ENCODE measurements at regions not wholly inside any gene's neighbourhood (a gene's known extent, or its start where the extent isn't known, plus 50 kb on each side); places are given as distances from the start of the nearest gene placed in this dataset.

DNA sequence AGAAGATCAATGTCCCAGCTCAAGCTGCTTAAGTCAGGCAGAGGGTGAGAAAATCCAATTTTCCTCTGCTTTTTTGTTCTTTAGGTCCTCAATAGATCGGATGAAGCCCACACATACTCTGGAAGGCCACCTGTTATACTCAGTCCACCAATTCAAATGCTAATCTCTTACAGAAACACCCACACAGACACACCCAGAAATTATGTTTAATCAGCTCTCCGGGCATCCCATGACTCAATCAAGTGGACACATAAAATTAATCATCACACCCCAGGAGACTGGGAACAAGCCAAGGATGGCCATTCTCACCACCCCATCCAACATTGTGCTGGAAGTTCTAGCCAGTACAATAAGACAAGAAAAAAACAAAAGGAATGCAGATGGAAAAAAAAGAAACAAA, 67.8 kb upstream of the SLC24A5 start:
- intact Hi-C loops (cut with micrococcal nuclease) = no loop called here
- TF ChIP-seq, protein P1, sequence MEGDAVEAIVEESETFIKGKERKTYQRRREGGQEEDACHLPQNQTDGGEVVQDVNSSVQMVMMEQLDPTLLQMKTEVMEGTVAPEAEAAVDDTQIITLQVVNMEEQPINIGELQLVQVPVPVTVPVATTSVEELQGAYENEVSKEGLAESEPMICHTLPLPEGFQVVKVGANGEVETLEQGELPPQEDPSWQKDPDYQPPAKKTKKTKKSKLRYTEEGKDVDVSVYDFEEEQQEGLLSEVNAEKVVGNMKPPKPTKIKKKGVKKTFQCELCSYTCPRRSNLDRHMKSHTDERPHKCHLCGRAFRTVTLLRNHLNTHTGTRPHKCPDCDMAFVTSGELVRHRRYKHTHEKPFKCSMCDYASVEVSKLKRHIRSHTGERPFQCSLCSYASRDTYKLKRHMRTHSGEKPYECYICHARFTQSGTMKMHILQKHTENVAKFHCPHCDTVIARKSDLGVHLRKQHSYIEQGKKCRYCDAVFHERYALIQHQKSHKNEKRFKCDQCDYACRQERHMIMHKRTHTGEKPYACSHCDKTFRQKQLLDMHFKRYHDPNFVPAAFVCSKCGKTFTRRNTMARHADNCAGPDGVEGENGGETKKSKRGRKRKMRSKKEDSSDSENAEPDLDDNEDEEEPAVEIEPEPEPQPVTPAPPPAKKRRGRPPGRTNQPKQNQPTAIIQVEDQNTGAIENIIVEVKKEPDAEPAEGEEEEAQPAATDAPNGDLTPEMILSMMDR (IDR thresholded peaks at IDR 0.05; ENCODE audit: unreplicated experiment) = no peak
- peaks cover 12% of the 10 kb centered on the region for H3K9me3 Mint-ChIP-seq (ENCODE audit: unreplicated experiment)
- no peaks in the 10 kb centered on the region for H3K27me3 Mint-ChIP-seq (ENCODE audit: insufficient read depth, unreplicated experiment)
- peaks cover 5% of the 10 kb centered on the region for H3K4me1 Mint-ChIP-seq (ENCODE audit: insufficient read depth, unreplicated experiment)
- H3K4me3 Mint-ChIP-seq (ENCODE audit: unreplicated experiment) = no peak overlapping the region
- CTCF ChIA-PET = interaction anchor here (0.6 to 1.0 kb wide), 2 partner anchors 10 to 239 kb away, joined by 3 read pairs; no protein-coding TSS in a partner anchor
- H3K27ac Mint-ChIP-seq (ENCODE audit: low read depth, unreplicated experiment) = peak overlapping the region; percentile 23
- POLR2A ChIA-PET = interaction anchor here (0.7 kb wide), 1 partner anchor 64 kb away, joined by 3 read pairs; no protein-coding TSS in a partner anchor
- H3K36me3 Mint-ChIP-seq (ENCODE audit: insufficient read depth, unreplicated experiment) = no peaks in the 10 kb centered on the region
- DNase-seq (ENCODE audit: unreplicated experiment) = peak; percentile 69
- BruUV-seq (replicated peaks) = no TSS peak

DNA sequence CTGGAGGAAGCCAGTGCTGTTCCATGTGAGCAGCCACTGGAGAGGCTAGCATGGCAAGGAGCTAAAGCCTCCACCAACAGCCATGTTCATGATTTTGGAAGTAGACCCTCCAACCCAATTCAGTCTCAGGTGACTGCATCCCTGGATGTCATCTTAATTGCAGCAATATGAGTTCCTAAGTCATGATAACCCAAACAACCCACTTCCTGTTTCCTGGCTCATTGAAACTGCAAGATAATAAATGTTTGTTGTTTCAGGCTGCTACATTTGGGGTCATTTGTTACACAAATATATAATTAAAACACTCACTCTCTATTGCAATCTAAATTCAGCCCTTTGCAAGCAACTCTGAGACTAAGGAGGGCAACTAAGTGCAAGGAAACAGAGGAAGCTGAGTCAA, 62.4 kb upstream of the SLC24A5 start:
- H3K4me3 Mint-ChIP-seq (ENCODE audit: unreplicated experiment) = no peak overlapping the region
- POLR2A ChIA-PET = no interaction called here
- H3K4me1 Mint-ChIP-seq (ENCODE audit: insufficient read depth, unreplicated experiment) = no peaks in the 10 kb centered on the region
- intact Hi-C loops (cut with micrococcal nuclease) = no loop called here
- no peak for DNase-seq (ENCODE audit: unreplicated experiment)
- H3K36me3 Mint-ChIP-seq (ENCODE audit: insufficient read depth, unreplicated experiment) = no peaks in the 10 kb centered on the region
- H3K27ac Mint-ChIP-seq (ENCODE audit: low read depth, unreplicated experiment) = no peak overlapping the region
- TF ChIP-seq, protein P1 (IDR thresholded peaks at IDR 0.05; ENCODE audit: unreplicated experiment) = no peak
- H3K9me3 Mint-ChIP-seq (ENCODE audit: unreplicated experiment) = peaks cover 5% of the 10 kb centered on the region
- no peaks in the 10 kb centered on the region for H3K27me3 Mint-ChIP-seq (ENCODE audit: insufficient read depth, unreplicated experiment)
- no TSS peak for BruUV-seq (replicated peaks)
- CTCF ChIA-PET = interaction anchor here (0.7 kb wide), 1 partner anchor 43 kb away, joined by 3 read pairs; no protein-coding TSS in a partner anchor

DNA sequence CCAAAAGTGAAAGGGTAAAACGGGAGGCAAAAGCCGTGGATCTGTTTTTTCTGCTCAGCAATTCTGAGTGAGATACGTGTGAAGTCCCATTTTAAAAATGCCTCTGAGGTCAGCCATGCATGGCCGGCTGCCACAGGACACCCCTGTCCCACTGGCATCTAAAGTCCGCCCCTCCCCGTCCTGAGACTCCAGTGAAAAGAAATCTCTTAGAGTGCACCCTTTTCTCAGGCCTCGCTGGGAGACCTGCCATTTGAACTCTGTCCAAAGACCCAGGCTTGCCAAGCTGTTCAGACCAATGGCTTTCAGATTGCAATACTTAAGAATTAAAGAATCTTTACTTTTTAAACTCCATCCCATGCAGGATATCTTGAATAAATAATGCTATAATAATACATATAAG, 61.0 kb upstream of the SLC24A5 start:
- Mint-ChIP-seq H3K4me3 (ENCODE audit: unreplicated experiment) (no peak overlapping the region), H3K27ac (ENCODE audit: low read depth, unreplicated experiment) (no peak overlapping the region), H3K4me1 (ENCODE audit: insufficient read depth, unreplicated experiment) (no peaks in the 10 kb centered on the region), H3K9me3 (ENCODE audit: unreplicated experiment) (no peaks in the 10 kb centered on the region), H3K36me3 (ENCODE audit: insufficient read depth, unreplicated experiment) (no peaks in the 10 kb centered on the region), H3K27me3 (ENCODE audit: insufficient read depth, unreplicated experiment) (no peaks in the 10 kb centered on the region)
- DNase-seq (ENCODE audit: unreplicated experiment) = no peak
- ChIA-PET POLR2A (interaction anchor here (1.2 kb wide), 1 partner anchor 271 kb away, joined by 3 read pairs; the partner anchor contains the start of gene DUT), CTCF (interaction anchor here (1.2 kb wide), 1 partner anchor 25 kb away, joined by 5 read pairs; no protein-coding TSS in a partner anchor)
- no TSS peak for BruUV-seq (replicated peaks)
- intact Hi-C loops (cut with micrococcal nuclease) = no loop called here
- TF ChIP-seq, protein P1 (IDR thresholded peaks at IDR 0.05; ENCODE audit: unreplicated experiment) = no peak

DNA sequence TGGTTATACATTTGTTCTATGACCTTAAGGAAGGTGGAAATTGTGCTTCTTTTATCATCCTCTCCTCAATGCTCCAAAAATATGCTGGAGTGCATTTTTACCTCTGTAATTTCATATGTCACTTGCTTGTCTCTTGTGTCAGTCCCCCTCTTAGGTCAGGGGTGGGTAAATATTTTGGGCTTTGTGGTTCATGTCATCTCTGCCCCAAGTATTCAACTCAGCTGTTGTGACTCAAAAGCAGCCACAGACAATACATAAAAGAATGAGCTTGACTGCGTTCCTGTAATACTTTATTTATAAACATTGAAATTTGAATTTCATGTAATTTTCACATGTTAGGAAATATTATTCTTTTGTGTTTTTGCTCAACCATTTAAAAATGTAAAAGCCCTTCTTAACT, 60.4 kb upstream of the SLC24A5 start:
- no TSS peak for BruUV-seq (replicated peaks)
- H3K36me3 Mint-ChIP-seq (ENCODE audit: insufficient read depth, unreplicated experiment) = no peaks in the 10 kb centered on the region
- no peaks in the 10 kb centered on the region for H3K4me1 Mint-ChIP-seq (ENCODE audit: insufficient read depth, unreplicated experiment)
- no peaks in the 10 kb centered on the region for H3K9me3 Mint-ChIP-seq (ENCODE audit: unreplicated experiment)
- CTCF ChIA-PET = interaction anchor here (0.6 kb wide), 1 partner anchor 409 kb away, joined by 3 read pairs; no protein-coding TSS in a partner anchor
- H3K4me3 Mint-ChIP-seq (ENCODE audit: unreplicated experiment) = no peak overlapping the region
- POLR2A ChIA-PET = interaction anchor here (1.2 kb wide), 1 partner anchor 270 kb away, joined by 3 read pairs; the partner anchor contains the start of gene DUT
- intact Hi-C loops (cut with micrococcal nuclease) = no loop called here
- DNase-seq (ENCODE audit: unreplicated experiment) = no peak
- H3K27me3 Mint-ChIP-seq (ENCODE audit: insufficient read depth, unreplicated experiment) = no peaks in the 10 kb centered on the region
- H3K27ac Mint-ChIP-seq (ENCODE audit: low read depth, unreplicated experiment) = no peak overlapping the region
- TF ChIP-seq, protein P1 (IDR thresholded peaks at IDR 0.05; ENCODE audit: unreplicated experiment) = no peak

Measured in MCF 10A (cell line).